Naive B cell (primary cell): ENCODE measurements at regions not wholly inside any gene's neighbourhood (a gene's known extent, or its start where the extent isn't known, plus 50 kb on each side); places are given as distances from the start of the nearest gene placed in this dataset.
"Not testable (repeated sequence)": the region's sequence is repeated elsewhere in the genome, so short reads cannot be mapped to it uniquely, and the experiment has no call there.

Source experiments
- ATAC-seq, 2 donors: fragments of 150-1000 bp; cut with Tn5 transposase; 2 replicates each; pipeline ENCODE4 v1.10.0; 2021; ENCODE audit warnings: low read depth in 2 of 2, mild to moderate bottlenecking in 2 of 2, moderate library complexity in 2 of 2
- DNase-seq: peaks from one replicate; pipeline ENCODE4 v3.0.0; 2022
- H3K27ac Mint-ChIP-seq, 6 donors: one replicate each; pipeline ENCODE4 v1.8.0; 2020 to 2022; ENCODE audit warnings: mild to moderate bottlenecking in 6 of 6, mixed read lengths in 6 of 6, moderate library complexity in 5 of 6, inconsistent platforms in 2 of 6
- H3K27me3 Mint-ChIP-seq, 3 donors: one replicate each; pipeline ENCODE4 v1.8.0; 2021 to 2022; ENCODE audit warnings: mixed read lengths in 3 of 3, mild to moderate bottlenecking in 1 of 3
- H3K36me3 Mint-ChIP-seq, 2 donors: one replicate each; pipeline ENCODE4 v1.8.0; 2020 to 2022; ENCODE audit warnings: mixed read lengths in 2 of 2, inconsistent platforms in 1 of 2, mild to moderate bottlenecking in 1 of 2
- H3K4me1 Mint-ChIP-seq, 3 donors: one replicate each; pipeline ENCODE4 v1.8.0; 2020 to 2022; ENCODE audit warnings: mixed read lengths in 3 of 3, inconsistent platforms in 1 of 3, mild to moderate bottlenecking in 1 of 3, moderate library complexity in 1 of 3
- H3K4me3 Mint-ChIP-seq, 8 donors: one replicate each; pipeline ENCODE4 v1.8.0; 2020 to 2022; ENCODE audit warnings: mild to moderate bottlenecking in 8 of 8, mixed read lengths in 8 of 8, moderate library complexity in 8 of 8, inconsistent platforms in 2 of 8
- H3K9me3 Mint-ChIP-seq, 7 donors: one replicate each; pipeline ENCODE4 v1.8.0; 2020 to 2022; ENCODE audit warnings: mixed read lengths in 7 of 7, mild to moderate bottlenecking in 5 of 7, inconsistent platforms in 2 of 7, moderate library complexity in 1 of 7

GRCh38 chr12:28994179-28994715 lies 154.8 kb upstream of the FAR2 start:
- DNase-seq (no peak), ATAC-seq (no peak)
- Mint-ChIP-seq H3K9me3 (peaks cover 0 to 1% (median 0%) of the 10 kb centered on the region in 7 donors), H3K4me3 (no peak overlapping the region), H3K4me1 (no peaks in the 10 kb centered on the region), H3K27ac (no peak overlapping the region), H3K36me3 (no peaks in the 10 kb centered on the region), H3K27me3 (no peaks in the 10 kb centered on the region)

GRCh38 chr12:28996688-28997087 lies 152.4 kb upstream of the FAR2 start:
- no peak for ATAC-seq
- no peaks in the 10 kb centered on the region for H3K4me1 Mint-ChIP-seq
- H3K27ac Mint-ChIP-seq = no peak overlapping the region
- no peaks in the 10 kb centered on the region for H3K36me3 Mint-ChIP-seq
- peaks cover 0 to 6% (median 2%) of the 10 kb centered on the region in 3 donors for H3K27me3 Mint-ChIP-seq
- DNase-seq = no peak
- peaks cover 0 to 8% (median 1%) of the 10 kb centered on the region in 7 donors for H3K9me3 Mint-ChIP-seq
- H3K4me3 Mint-ChIP-seq = no peak overlapping the region

GRCh38 chr12:28998662-28999120 lies 150.4 kb upstream of the FAR2 start:
- Mint-ChIP-seq H3K4me1 (no peaks in the 10 kb centered on the region), H3K27me3 (peaks cover 0 to 6% (median 4%) of the 10 kb centered on the region in 3 donors), H3K4me3 (no peak overlapping the region), H3K9me3 (peaks cover 0 to 8% (median 2%) of the 10 kb centered on the region in 7 donors), H3K36me3 (no peaks in the 10 kb centered on the region), H3K27ac (no peak overlapping the region)
- DNase-seq = no peak
- no peak for ATAC-seq

GRCh38 chr12:29004066-29004935 lies 144.8 kb upstream of the FAR2 start:
- DNase-seq (no peak), ATAC-seq (no peak)
- no peak overlapping the region for H3K27ac Mint-ChIP-seq
- H3K9me3 Mint-ChIP-seq = peaks cover 0 to 18% (median 6%) of the 10 kb centered on the region in 7 donors
- H3K36me3 Mint-ChIP-seq = no peaks in the 10 kb centered on the region
- H3K4me3 Mint-ChIP-seq = no peak overlapping the region
- H3K4me1 Mint-ChIP-seq = no peaks in the 10 kb centered on the region
- H3K27me3 Mint-ChIP-seq = peaks cover 0 to 6% (median 4%) of the 10 kb centered on the region in 3 donors

- ATAC-seq (no peak), DNase-seq (no peak)
- Mint-ChIP-seq H3K27ac (no peak overlapping the region), H3K4me1 (no peaks in the 10 kb centered on the region), H3K36me3 (no peaks in the 10 kb centered on the region), H3K9me3 (peaks cover 0 to 16% (median 6%) of the 10 kb centered on the region in 7 donors), H3K4me3 (no peak overlapping the region), H3K27me3 (peaks cover 0 to 6% (median 4%) of the 10 kb centered on the region in 3 donors)
These were observed 144.2 kb upstream of the FAR2 start for GRCh38 chr12:29004936-29005304.

- no peaks in the 10 kb centered on the region for H3K36me3 Mint-ChIP-seq
- H3K4me3 Mint-ChIP-seq = no peak overlapping the region
- no peak overlapping the region for H3K27ac Mint-ChIP-seq
- no peaks in the 10 kb centered on the region for H3K4me1 Mint-ChIP-seq
- peaks cover 0 to 6% (median 0%) of the 10 kb centered on the region in 3 donors for H3K27me3 Mint-ChIP-seq
- H3K9me3 Mint-ChIP-seq = peaks cover 0 to 11% (median 4%) of the 10 kb centered on the region in 7 donors
- DNase-seq = no peak
- no peak for ATAC-seq
These were observed 140.3 kb upstream of the FAR2 start for GRCh38 chr12:29008786-29009185.

- DNase-seq (no peak), ATAC-seq (no peak)
- H3K4me1 Mint-ChIP-seq = no peaks in the 10 kb centered on the region
- H3K27me3 Mint-ChIP-seq = peaks cover 0 to 6% (median 0%) of the 10 kb centered on the region in 3 donors
- no peak overlapping the region for H3K27ac Mint-ChIP-seq
- no peaks in the 10 kb centered on the region for H3K9me3 Mint-ChIP-seq
- H3K36me3 Mint-ChIP-seq = no peaks in the 10 kb centered on the region
- no peak overlapping the region for H3K4me3 Mint-ChIP-seq
These were observed 136.4 kb upstream of the FAR2 start for GRCh38 chr12:29012673-29013072.

GRCh38 chr12:29017532-29017931 lies 131.5 kb upstream of the FAR2 start:
- H3K4me3 Mint-ChIP-seq, ATAC-seq, H3K9me3 Mint-ChIP-seq, H3K4me1 Mint-ChIP-seq, DNase-seq, H3K27ac Mint-ChIP-seq, H3K36me3 Mint-ChIP-seq, H3K27me3 Mint-ChIP-seq: not testable (repeated sequence)

- Mint-ChIP-seq H3K9me3 (peaks cover 0 to 2% (median 0%) of the 10 kb centered on the region in 7 donors), H3K4me1 (no peaks in the 10 kb centered on the region), H3K36me3 (no peaks in the 10 kb centered on the region), H3K27ac (no peak overlapping the region), H3K27me3 (no peaks in the 10 kb centered on the region), H3K4me3 (no peak overlapping the region)
- DNase-seq (no peak), ATAC-seq (no peak)
These were observed 125.5 kb upstream of the FAR2 start for GRCh38 chr12:29023436-29024076.

GRCh38 chr12:29024117-29024516 lies 125.0 kb upstream of the FAR2 start:
- Mint-ChIP-seq H3K27me3 (no peaks in the 10 kb centered on the region), H3K9me3 (peaks cover 0 to 2% (median 0%) of the 10 kb centered on the region in 7 donors), H3K4me3 (no peak overlapping the region), H3K27ac (no peak overlapping the region), H3K4me1 (no peaks in the 10 kb centered on the region), H3K36me3 (no peaks in the 10 kb centered on the region)
- DNase-seq (no peak), ATAC-seq (no peak)

GRCh38 chr12:29025937-29026336 lies 123.1 kb upstream of the FAR2 start:
- H3K27me3 Mint-ChIP-seq = no peaks in the 10 kb centered on the region
- H3K4me3 Mint-ChIP-seq = no peak overlapping the region
- DNase-seq (no peak), ATAC-seq (no peak)
- no peaks in the 10 kb centered on the region for H3K36me3 Mint-ChIP-seq
- no peaks in the 10 kb centered on the region for H3K4me1 Mint-ChIP-seq
- peaks cover 0 to 2% (median 0%) of the 10 kb centered on the region in 7 donors for H3K9me3 Mint-ChIP-seq
- no peak overlapping the region for H3K27ac Mint-ChIP-seq

GRCh38 chr12:29026419-29026818 lies 122.7 kb upstream of the FAR2 start:
- Mint-ChIP-seq H3K27me3 (no peaks in the 10 kb centered on the region), H3K4me3 (no peak overlapping the region), H3K36me3 (no peaks in the 10 kb centered on the region), H3K4me1 (no peaks in the 10 kb centered on the region), H3K9me3 (peaks cover 0 to 2% (median 0%) of the 10 kb centered on the region in 7 donors), H3K27ac (no peak overlapping the region)
- ATAC-seq (no peak), DNase-seq (no peak)

GRCh38 chr12:29029484-29029883 lies 119.6 kb upstream of the FAR2 start:
- not testable (repeated sequence) for DNase-seq

GRCh38 chr12:29030006-29030405 lies 119.1 kb upstream of the FAR2 start:
- Mint-ChIP-seq H3K4me3 (no peak overlapping the region), H3K27me3 (peaks cover 0 to 9% (median 3%) of the 10 kb centered on the region in 3 donors)
- no peak for ATAC-seq

More at GRCh38 chr12:29029484-29029883, 119.6 kb upstream of the FAR2 start:
- ATAC-seq, H3K27me3 Mint-ChIP-seq, H3K4me1 Mint-ChIP-seq, H3K36me3 Mint-ChIP-seq, H3K27ac Mint-ChIP-seq, H3K4me3 Mint-ChIP-seq, H3K9me3 Mint-ChIP-seq: not testable (repeated sequence)

More at GRCh38 chr12:29030006-29030405, 119.1 kb upstream of the FAR2 start:
- no peaks in the 10 kb centered on the region for H3K4me1 Mint-ChIP-seq
- no peak for DNase-seq
- no peaks in the 10 kb centered on the region for H3K9me3 Mint-ChIP-seq
- H3K36me3 Mint-ChIP-seq = no peaks in the 10 kb centered on the region
- H3K27ac Mint-ChIP-seq = no peak overlapping the region
